Neural progenitor cell (in vitro differentiated cells): ENCODE measurements at regions not wholly inside any gene's neighbourhood (a gene's known extent, or its start where the extent isn't known, plus 50 kb on each side); places are given as distances from the start of the nearest gene placed in this dataset.

Experiments
- CTCF ChIP-seq: fragments of 200-600 bp; sonication (generic); IDR thresholded peaks from 2 replicates; pipeline ENCODE4 v1.5.1; 2017; ENCODE audit warnings: antibody characterized with exemption, mild to moderate bottlenecking
- EZH2 ChIP-seq: fragments of 200-600 bp; sonication (generic); IDR thresholded peaks from 2 replicates; pipeline ENCODE4 v1.6.1; 2017; ENCODE audit warnings: antibody characterized with exemption, mild to moderate bottlenecking, moderate library complexity
- EZH2phosphoT487 ChIP-seq: fragments of 200-600 bp; sonication (generic); IDR thresholded peaks from 2 replicates; pipeline ENCODE4 v1.6.1; 2017; ENCODE audit warnings: antibody characterized with exemption

- TF ChIP-seq CTCF = no peak
- TF ChIP-seq EZH2 = no peak
- TF ChIP-seq EZH2phosphoT487 = no peak
Measured at GRCh38 chr3:67876261-67876660, 221.8 kb upstream of the SUCLG2 start.
